SHP77 treated with DMSO at 0.1 percent for 48 hours (cell line): ENCODE measurements at regions not wholly inside any gene's neighbourhood (a gene's known extent, or its start where the extent isn't known, plus 50 kb on each side); places are given as distances from the start of the nearest gene placed in this dataset.
A peak's percentile ranks its signal among the peaks of the same experiment; 100 is the strongest.
"Not testable (repeated sequence)": the region's sequence is repeated elsewhere in the genome, so short reads cannot be mapped to it uniquely, and the experiment has no call there.

Source experiments
- DNase-seq: peaks from one replicate; lab custom pipeline; 2025; lab: John Stamatoyannopoulos, UW

- DNase-seq = not testable (repeated sequence)
Observed at GRCh38 chr9:97248252-97248651, 59.2 kb upstream of the CCDC180 start.

GRCh38 chr9:97243606-97244005, 63.9 kb upstream of the CCDC180 start:
- no peak for DNase-seq

- DNase-seq = not testable (repeated sequence)
Observed at GRCh38 chr9:97241430-97241829, 66.0 kb upstream of the CCDC180 start.

- peak; percentile 55 for DNase-seq
Observed at GRCh38 chr9:97237951-97238889, 69.2 kb upstream of the CCDC180 start.

- DNase-seq = no peak
Observed at GRCh38 chr9:97237311-97237786, 70.1 kb upstream of the CCDC180 start.

- DNase-seq = not testable (repeated sequence)
Observed at GRCh38 chr9:97233009-97233400, 74.5 kb upstream of the CCDC180 start.

- DNase-seq = not testable (repeated sequence)
Observed at GRCh38 chr9:97232060-97233008, 75.1 kb upstream of the CCDC180 start.

- peak; percentile 25 for DNase-seq
Observed at GRCh38 chr9:97222393-97222792, 85.1 kb upstream of the CCDC180 start.

GRCh38 chr9:97221478-97222355, 85.7 kb upstream of the CCDC180 start:
- peak; percentile 35 for DNase-seq

- no peak for DNase-seq
Observed at GRCh38 chr9:97220894-97221477, 86.5 kb upstream of the CCDC180 start.

- not testable (repeated sequence) for DNase-seq
Observed at GRCh38 chr9:97220396-97220795, 87.1 kb upstream of the CCDC180 start.

- not testable (repeated sequence) for DNase-seq
Observed at GRCh38 chr9:97219443-97220140, 87.9 kb upstream of the CCDC180 start.

- not testable (repeated sequence) for DNase-seq
Observed at GRCh38 chr9:97215127-97215526, 92.3 kb upstream of the CCDC180 start.

GRCh38 chr9:97214556-97214955, 92.9 kb upstream of the CCDC180 start:
- not testable (repeated sequence) for DNase-seq

GRCh38 chr9:97199683-97200082, 107.8 kb upstream of the CCDC180 start:
- DNase-seq = not testable (repeated sequence)

GRCh38 chr9:97193767-97194166, 113.7 kb upstream of the CCDC180 start:
- not testable (repeated sequence) for DNase-seq

- DNase-seq = no peak
Observed at GRCh38 chr9:97188545-97188944, 118.9 kb upstream of the CCDC180 start.

- not testable (repeated sequence) for DNase-seq
Observed at GRCh38 chr9:97187706-97188105, 119.8 kb upstream of the CCDC180 start.

GRCh38 chr9:97186493-97186892, 121.0 kb upstream of the CCDC180 start:
- DNase-seq = no peak

- not testable (repeated sequence) for DNase-seq
Observed at GRCh38 chr9:97182532-97182931, 124.9 kb upstream of the CCDC180 start.
